Transverse colon (tissue), 4 donors: ENCODE measurements at regions not wholly inside any gene's neighbourhood (a gene's known extent, or its start where the extent isn't known, plus 50 kb on each side); places are given as distances from the start of the nearest gene placed in this dataset.

ENCODE experiments used
- DNase-seq: peaks from one replicate; pipeline ENCODE4 v3.0.0-alpha.2; 2019
- H3K27ac ChIP-seq, 4 donors: fragments of 200-600 bp; sonication (generic); 2 replicates each; pipeline ENCODE4 v1.5.1; 2016 to 2018; ENCODE audit warnings: inconsistent platforms in 4 of 4
- H3K27me3 ChIP-seq: fragments of 200-600 bp; sonication (generic); 2 replicates; pipeline ENCODE4 v1.5.1; 2017; ENCODE audit warnings: inconsistent platforms
- H3K36me3 ChIP-seq, 4 donors: fragments of 200-600 bp; sonication (generic); 2 replicates each; pipeline ENCODE4 v1.5.1; 2017 to 2019; ENCODE audit warnings: inconsistent platforms in 4 of 4
- H3K4me1 ChIP-seq, 4 donors: fragments of 200-600 bp; sonication (generic); 2 replicates each; pipeline ENCODE4 v1.5.1; 2017 to 2020; ENCODE audit warnings: inconsistent platforms in 4 of 4
- H3K4me3 ChIP-seq, 4 donors: fragments of 200-600 bp; sonication (generic); 1 replicate in 1 of 4; 2 replicates in 3 of 4; pipeline versions ENCODE4 v1.5.1 to v1.6.1; 2017 to 2019; ENCODE audit warnings: inconsistent platforms in 4 of 4
- H3K9me3 ChIP-seq, 2 donors: fragments of 200-600 bp; sonication (generic); 2 replicates each; pipeline ENCODE4 v1.5.1; 2017 to 2019; ENCODE audit warnings: inconsistent platforms in 2 of 2
- EP300 ChIP-seq: sonication (generic); formaldehyde crosslinking; IDR thresholded peaks from one replicate; pipeline ENCODE4 v1.6.1; 2017; ENCODE audit warnings: antibody characterized with exemption, low read depth
- POLR2A ChIP-seq: fragments of 450-650 bp; IDR thresholded peaks from one replicate; pipeline ENCODE4 v1.6.1; 2016; ENCODE audit warnings: antibody characterized with exemption, mild to moderate bottlenecking, moderate library complexity
- POLR2AphosphoS5 ChIP-seq, 3 donors: sonication (generic); formaldehyde crosslinking; IDR thresholded peaks; one replicate each; pipeline ENCODE4 v1.6.1; 2016; ENCODE audit warnings: antibody characterized with exemption in 3 of 3
- WGBS, 2 donors: methylation state at CpG; one replicate each; pipeline ENCODE4 v1.1.5; 2018; ENCODE audit warnings: low coverage in 1 of 2; 5-methylcytosine and 5-hydroxymethylcytosine counted together
- in situ Hi-C, 4 donors: fragments of 200-750 bp; cut with MboI; loops; one replicate each; pipeline versions ENCODE4 v1.15.0 to v1.15.1; 2017; ENCODE audit warnings: low sequenced_read_pairs in 3 of 4, low pct_ligation_motif_present in 1 of 4, low pct_unique_long_range_greater_than_20kb in 1 of 4
- intact Hi-C: fragments of 100-400 bp; cut with DNase I; formaldehyde crosslinking; loops from one replicate; pipeline ENCODE4 v1.15.1; 2023; ENCODE audit warnings: low total_unique reads
- TF ChIP-seq, protein P1 (sequence below), 5 experiments: fragments of 200-600 bp in 3 of 5; fragments of 450-650 bp in 2 of 5; sonication (generic) in 3 of 5; IDR thresholded peaks; 1 replicate in 2 of 5; 2 replicates in 3 of 5; pipeline ENCODE4 v1.5.1; 2016 to 2017; ENCODE audit warnings: antibody characterized with exemption in 5 of 5, inconsistent platforms in 3 of 5, mild to moderate bottlenecking in 2 of 5, moderate library complexity in 1 of 5

DNA sequence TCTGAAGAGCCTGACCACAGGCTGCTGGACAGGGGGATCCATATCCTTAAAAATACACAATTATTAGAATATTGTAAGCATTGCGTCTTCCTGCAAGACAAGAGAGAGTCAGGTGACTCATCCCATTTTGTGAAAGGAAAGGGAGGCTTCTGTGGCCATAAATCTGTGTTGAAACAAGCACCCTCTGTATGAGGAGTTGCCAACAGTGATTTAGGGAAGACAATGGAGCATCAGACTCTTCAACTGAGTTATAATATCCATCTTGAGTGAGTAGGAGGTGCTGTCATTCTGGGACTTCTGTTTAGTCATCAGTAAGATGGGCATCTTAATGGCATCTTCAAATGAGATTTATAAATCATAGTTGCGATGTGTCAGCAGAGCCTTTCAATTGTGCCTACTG is 554.5 kb downstream of the AACS start:
- Histone ChIP-seq H3K27ac (no peak overlapping the region), H3K4me1 (no peaks in the 10 kb centered on the region), H3K27me3 (no peaks in the 10 kb centered on the region), H3K4me3 (no peak overlapping the region), H3K36me3 (no peaks in the 10 kb centered on the region), H3K9me3 (no peaks in the 10 kb centered on the region)
- in situ Hi-C loops (no loop called here), intact Hi-C loops (no loop called here)
- 13 to 66% methylated on average over 1 to 2 of the region's 2 CpGs for WGBS, 2 donors
- no peak for DNase-seq
- TF ChIP-seq, protein P1, sequence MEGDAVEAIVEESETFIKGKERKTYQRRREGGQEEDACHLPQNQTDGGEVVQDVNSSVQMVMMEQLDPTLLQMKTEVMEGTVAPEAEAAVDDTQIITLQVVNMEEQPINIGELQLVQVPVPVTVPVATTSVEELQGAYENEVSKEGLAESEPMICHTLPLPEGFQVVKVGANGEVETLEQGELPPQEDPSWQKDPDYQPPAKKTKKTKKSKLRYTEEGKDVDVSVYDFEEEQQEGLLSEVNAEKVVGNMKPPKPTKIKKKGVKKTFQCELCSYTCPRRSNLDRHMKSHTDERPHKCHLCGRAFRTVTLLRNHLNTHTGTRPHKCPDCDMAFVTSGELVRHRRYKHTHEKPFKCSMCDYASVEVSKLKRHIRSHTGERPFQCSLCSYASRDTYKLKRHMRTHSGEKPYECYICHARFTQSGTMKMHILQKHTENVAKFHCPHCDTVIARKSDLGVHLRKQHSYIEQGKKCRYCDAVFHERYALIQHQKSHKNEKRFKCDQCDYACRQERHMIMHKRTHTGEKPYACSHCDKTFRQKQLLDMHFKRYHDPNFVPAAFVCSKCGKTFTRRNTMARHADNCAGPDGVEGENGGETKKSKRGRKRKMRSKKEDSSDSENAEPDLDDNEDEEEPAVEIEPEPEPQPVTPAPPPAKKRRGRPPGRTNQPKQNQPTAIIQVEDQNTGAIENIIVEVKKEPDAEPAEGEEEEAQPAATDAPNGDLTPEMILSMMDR (IDR thresholded peaks at IDR 0.05): no peak
- TF ChIP-seq POLR2A: no peak

DNA sequence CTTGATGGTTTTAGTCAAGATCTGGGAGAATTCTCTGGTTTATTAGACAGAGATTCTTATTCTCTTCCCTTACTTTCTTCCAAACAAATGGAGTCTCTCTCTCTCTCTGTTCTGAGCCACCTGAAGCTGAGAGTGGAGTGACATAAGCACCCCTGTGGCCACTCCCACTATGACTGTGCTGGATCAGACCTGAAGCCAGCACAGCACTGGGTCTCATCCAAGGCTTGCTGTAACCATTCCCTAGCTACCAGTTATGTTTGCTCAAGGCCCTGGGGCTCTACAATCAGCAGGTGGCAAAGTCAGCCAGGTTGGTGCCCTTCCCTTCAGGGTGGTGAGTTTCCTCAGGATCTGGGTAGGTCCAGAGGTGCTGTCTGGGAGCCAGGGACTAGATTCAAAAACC is 568.5 kb downstream of the AACS start:
- intact Hi-C loops (no loop called here), in situ Hi-C loops (no loop called here)
- Histone ChIP-seq H3K4me3 (no peak overlapping the region), H3K36me3 (no peaks in the 10 kb centered on the region), H3K9me3 (no peaks in the 10 kb centered on the region), H3K27me3 (no peaks in the 10 kb centered on the region), H3K4me1 (no peaks in the 10 kb centered on the region), H3K27ac (no peak overlapping the region)
- no peak for TF ChIP-seq POLR2AphosphoS5 (IDR thresholded peaks at IDR 0.05)
- TF ChIP-seq, protein P1 (IDR thresholded peaks at IDR 0.05): no peak
- TF ChIP-seq POLR2A: no peak
- TF ChIP-seq EP300: no peak
- DNase-seq: no peak

DNA sequence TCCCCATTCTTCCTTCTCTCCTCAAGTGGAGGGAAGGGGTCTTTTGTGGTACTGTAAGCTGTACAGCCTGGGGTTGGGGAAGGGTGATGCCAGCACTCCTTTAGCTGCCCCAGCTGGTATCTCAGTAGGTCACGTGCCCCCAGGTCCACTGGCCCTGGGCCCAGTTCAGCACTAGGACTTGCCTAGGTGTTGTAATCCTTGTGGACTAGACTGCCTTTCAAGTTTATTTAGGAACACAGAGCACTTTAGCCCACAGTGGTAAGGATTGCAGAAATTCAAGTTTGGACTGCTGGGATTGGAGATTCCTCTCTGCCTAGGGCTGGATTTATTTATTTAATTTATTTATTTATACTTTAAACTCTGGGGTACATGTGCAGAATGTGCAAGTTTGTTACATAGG is 569.6 kb downstream of the AACS start:
- no peaks in the 10 kb centered on the region for H3K9me3 ChIP-seq
- in situ Hi-C loops: no loop called here
- no peaks in the 10 kb centered on the region for H3K27me3 ChIP-seq
- H3K4me3 ChIP-seq: no peak overlapping the region
- intact Hi-C loops: no loop called here
- H3K4me1 ChIP-seq: no peaks in the 10 kb centered on the region
- DNase-seq: no peak
- TF ChIP-seq POLR2A (no peak), POLR2AphosphoS5 (IDR thresholded peaks at IDR 0.05) (no peak), EP300 (no peak)
- TF ChIP-seq, protein P1 (IDR thresholded peaks at IDR 0.05): no peak
- H3K27ac ChIP-seq: no peak overlapping the region
- 73% methylated on average over 1 of the region's 1 CpG; no CpG with 5 or more reads in 1 of the 2 donors for WGBS, 2 donors
- no peaks in the 10 kb centered on the region for H3K36me3 ChIP-seq

DNA sequence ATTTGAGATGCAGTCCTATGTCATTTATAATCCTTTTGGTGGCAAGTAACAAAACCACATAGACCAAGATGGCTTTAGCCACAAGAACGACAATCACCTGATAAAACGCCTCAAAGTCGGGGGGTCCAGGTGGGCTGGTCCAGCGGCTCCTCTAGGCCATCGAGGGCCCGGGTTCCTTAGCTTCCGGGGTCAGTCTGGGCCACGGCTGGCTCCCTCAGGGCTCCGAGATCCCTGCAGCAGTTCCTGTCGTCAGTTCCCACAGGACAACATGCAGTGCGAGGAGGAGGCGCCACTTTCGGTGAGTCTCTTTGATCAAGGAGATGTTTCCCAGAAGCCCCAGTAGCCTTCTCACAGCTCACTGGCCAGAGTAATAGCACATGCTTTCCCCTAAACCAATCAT is 574.6 kb downstream of the AACS start:
- no peak overlapping the region for H3K27ac ChIP-seq
- TF ChIP-seq, protein P1 (IDR thresholded peaks at IDR 0.05): no peak
- no peak for TF ChIP-seq POLR2AphosphoS5 (IDR thresholded peaks at IDR 0.05)
- TF ChIP-seq POLR2A: no peak
- TF ChIP-seq EP300: no peak
- in situ Hi-C loops: no loop called here
- no peaks in the 10 kb centered on the region for H3K9me3 ChIP-seq
- no peaks in the 10 kb centered on the region for H3K4me1 ChIP-seq
- DNase-seq: no peak
- WGBS, 2 donors: 80 to 87% methylated on average over 1 to 12 of the region's 13 CpGs
- no peaks in the 10 kb centered on the region for H3K27me3 ChIP-seq
- no peak overlapping the region for H3K4me3 ChIP-seq
- intact Hi-C loops: no loop called here
- no peaks in the 10 kb centered on the region for H3K36me3 ChIP-seq
